ENCODE measurements at regions not wholly inside any gene's neighbourhood (a gene's known extent, or its start where the extent isn't known, plus 50 kb on each side); places are given as distances from the start of the nearest gene placed in this dataset.

- TF ChIP-seq CTCF (IDR thresholded peaks at IDR 0.05) (no peak), POLR2A (IDR thresholded peaks at IDR 0.05) (no peak)
Measured at GRCh38 chr20:11451793-11452291, 465.9 kb upstream of the BTBD3 start.

Data from uterus (tissue), 2 donors.